ENCODE measurements at regions not wholly inside any gene's neighbourhood (a gene's known extent, or its start where the extent isn't known, plus 50 kb on each side); places are given as distances from the start of the nearest gene placed in this dataset.

DNA sequence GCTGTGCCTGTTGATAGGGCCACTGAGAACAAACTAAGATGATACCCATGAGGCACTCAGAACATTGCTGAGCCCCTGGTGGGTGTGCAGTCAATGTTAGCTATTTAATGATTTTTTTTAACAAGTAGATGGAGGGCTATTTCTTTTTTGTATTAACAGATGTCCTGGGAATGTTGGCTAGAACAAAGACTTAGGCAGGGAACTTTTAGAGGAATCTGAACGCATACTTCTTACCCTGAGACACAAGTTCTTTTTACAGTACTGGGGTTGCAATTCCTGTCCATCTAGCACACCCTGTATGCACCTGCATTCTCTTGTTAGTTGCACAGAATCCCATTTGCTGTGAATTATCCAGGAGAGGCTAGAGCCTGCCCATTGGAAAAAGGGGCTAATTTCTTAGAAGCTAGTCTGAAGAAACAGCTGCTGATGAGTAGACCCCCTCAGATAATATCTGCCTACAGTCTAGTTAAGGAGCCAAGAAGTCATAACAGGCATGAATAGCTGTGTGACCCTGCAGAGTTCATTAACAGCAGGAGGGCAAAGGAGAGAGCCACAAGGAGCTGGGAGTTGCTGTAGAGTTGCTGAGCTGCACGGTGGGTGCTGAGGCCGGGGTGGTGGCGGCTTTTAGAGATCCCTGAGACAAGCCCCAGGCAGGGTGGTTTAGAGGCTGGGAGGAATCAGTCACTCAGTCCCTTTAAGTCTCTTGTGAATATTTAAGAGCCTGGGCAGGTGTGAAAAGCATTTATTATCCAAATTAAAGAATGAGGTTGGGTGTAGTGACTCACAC, 103.7 kb upstream of the FZD8 start:
- no peak overlapping the region for H3K4me3 ChIP-seq (ENCODE audit: low read depth, low read length)
- H3K27ac ChIP-seq, result no peak overlapping the region
- H3K27me3 ChIP-seq (ENCODE audit: insufficient read depth, low read depth, severe bottlenecking), result no peaks in the 10 kb centered on the region
- no peaks in the 10 kb centered on the region for H3K9me3 ChIP-seq (ENCODE audit: severe bottlenecking)
- no peak for DNase-seq
- TF ChIP-seq, protein P1, sequence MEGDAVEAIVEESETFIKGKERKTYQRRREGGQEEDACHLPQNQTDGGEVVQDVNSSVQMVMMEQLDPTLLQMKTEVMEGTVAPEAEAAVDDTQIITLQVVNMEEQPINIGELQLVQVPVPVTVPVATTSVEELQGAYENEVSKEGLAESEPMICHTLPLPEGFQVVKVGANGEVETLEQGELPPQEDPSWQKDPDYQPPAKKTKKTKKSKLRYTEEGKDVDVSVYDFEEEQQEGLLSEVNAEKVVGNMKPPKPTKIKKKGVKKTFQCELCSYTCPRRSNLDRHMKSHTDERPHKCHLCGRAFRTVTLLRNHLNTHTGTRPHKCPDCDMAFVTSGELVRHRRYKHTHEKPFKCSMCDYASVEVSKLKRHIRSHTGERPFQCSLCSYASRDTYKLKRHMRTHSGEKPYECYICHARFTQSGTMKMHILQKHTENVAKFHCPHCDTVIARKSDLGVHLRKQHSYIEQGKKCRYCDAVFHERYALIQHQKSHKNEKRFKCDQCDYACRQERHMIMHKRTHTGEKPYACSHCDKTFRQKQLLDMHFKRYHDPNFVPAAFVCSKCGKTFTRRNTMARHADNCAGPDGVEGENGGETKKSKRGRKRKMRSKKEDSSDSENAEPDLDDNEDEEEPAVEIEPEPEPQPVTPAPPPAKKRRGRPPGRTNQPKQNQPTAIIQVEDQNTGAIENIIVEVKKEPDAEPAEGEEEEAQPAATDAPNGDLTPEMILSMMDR (IDR thresholded peaks at IDR 0.05; ENCODE audit: low read depth, low read length), result no peak
- H3K36me3 ChIP-seq, result no peaks in the 10 kb centered on the region

DNA sequence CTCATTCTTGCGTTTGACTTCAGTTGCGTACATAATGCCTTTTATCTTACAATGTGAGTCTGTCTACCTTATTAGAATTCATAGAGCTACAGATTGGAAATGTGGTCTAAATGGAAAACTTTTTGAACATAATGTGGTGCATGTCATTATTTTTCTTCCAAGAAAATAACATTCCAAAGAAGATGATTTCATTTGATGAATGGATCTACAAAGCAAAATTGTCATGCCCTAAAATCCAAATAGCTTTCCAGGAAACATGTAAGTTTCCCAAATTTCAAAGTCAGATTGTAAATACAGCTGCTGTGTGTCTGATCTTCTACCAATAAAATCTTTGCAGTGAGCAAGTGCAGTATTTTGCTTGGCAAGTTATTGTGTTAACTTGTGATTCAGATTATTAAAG, 101.8 kb upstream of the FZD8 start:
- no peak for DNase-seq
- H3K36me3 ChIP-seq, result no peaks in the 10 kb centered on the region
- TF ChIP-seq, protein P1 (IDR thresholded peaks at IDR 0.05; ENCODE audit: low read depth, low read length), result no peak

DNA sequence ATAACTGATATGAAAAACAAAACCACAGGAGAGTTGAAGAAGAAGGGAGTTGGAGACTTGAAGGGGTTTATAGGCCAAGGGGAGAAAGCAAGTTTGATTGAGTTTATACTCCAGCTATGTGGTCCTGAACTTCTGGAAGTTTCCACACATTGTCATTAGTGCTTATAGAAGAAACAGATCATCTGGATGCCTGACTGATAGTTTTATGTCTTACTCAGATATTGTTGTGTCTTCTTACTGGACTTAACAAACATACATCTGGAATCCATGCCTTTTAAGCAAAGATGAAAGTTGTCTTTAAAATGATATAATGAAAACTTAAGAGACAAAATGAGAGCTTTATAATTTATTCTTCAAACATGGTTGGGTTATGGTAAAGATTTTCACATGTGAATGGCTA, 101.3 kb upstream of the FZD8 start:
- Histone ChIP-seq H3K27ac (no peak overlapping the region), H3K36me3 (no peaks in the 10 kb centered on the region), H3K4me3 (ENCODE audit: low read depth, low read length) (no peak overlapping the region), H3K9me3 (ENCODE audit: severe bottlenecking) (no peaks in the 10 kb centered on the region), H3K27me3 (ENCODE audit: insufficient read depth, low read depth, severe bottlenecking) (no peaks in the 10 kb centered on the region)
- no peak for DNase-seq
- TF ChIP-seq, protein P1 (IDR thresholded peaks at IDR 0.05; ENCODE audit: low read depth, low read length), result no peak

More for the DNA sequence above, 101.8 kb upstream of the FZD8 start:
- no peaks in the 10 kb centered on the region for H3K27me3 ChIP-seq (ENCODE audit: insufficient read depth, low read depth, severe bottlenecking)
- no peak overlapping the region for H3K4me3 ChIP-seq (ENCODE audit: low read depth, low read length)
- H3K27ac ChIP-seq, result no peak overlapping the region
- no peaks in the 10 kb centered on the region for H3K9me3 ChIP-seq (ENCODE audit: severe bottlenecking)

DNA sequence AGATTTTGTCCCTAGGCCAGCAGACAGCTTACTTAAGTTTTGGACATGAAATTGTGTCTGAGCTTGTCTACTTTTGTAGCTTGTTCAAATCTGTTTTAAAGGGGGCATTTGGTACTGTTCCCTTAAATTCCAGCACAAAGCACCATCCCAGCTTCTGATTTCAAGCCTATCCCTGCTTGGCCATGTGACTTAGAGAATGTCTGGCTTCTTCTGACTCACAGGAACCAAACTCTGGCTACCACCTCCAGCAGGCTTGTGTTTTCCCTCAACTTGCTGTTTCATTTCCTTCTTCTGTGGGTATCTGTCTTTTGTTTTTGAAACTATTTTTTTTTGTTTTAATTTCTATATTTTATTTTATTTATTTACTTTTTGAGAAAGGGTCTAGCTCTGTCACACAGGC, 97.9 kb upstream of the FZD8 start:
- H3K4me3 ChIP-seq (ENCODE audit: low read depth, low read length), result no peak overlapping the region
- TF ChIP-seq, protein P1 (IDR thresholded peaks at IDR 0.05; ENCODE audit: low read depth, low read length), result no peak
- no peaks in the 10 kb centered on the region for H3K27me3 ChIP-seq (ENCODE audit: insufficient read depth, low read depth, severe bottlenecking)
- no peaks in the 10 kb centered on the region for H3K36me3 ChIP-seq
- peaks cover 3% of the 10 kb centered on the region for H3K9me3 ChIP-seq (ENCODE audit: severe bottlenecking)
- no peak overlapping the region for H3K27ac ChIP-seq
- DNase-seq, result no peak

DNA sequence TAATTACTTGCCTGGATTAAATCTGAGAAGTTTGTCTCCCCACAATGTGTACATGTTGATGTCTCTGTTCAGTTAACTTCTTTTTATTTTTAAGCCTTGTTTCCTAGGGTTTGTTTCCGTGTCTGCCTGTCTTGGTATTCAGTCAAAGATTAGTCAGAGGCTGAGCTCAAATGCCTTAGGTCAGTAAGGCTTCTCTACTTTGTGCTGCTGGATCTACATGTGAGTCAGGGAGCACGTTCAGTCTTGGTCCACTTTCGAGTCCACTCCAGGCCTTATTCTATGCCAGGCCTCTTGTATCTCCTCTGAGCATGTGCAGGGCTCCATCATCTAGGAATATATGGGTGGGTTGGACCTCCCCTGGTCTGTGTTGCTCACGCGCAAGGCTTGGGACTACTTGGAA, 93.3 kb upstream of the FZD8 start:
- TF ChIP-seq, protein P1 (IDR thresholded peaks at IDR 0.05; ENCODE audit: low read depth, low read length), result no peak
- Histone ChIP-seq H3K27me3 (ENCODE audit: insufficient read depth, low read depth, severe bottlenecking) (no peaks in the 10 kb centered on the region), H3K4me3 (ENCODE audit: low read depth, low read length) (no peak overlapping the region), H3K27ac (no peak overlapping the region), H3K36me3 (no peaks in the 10 kb centered on the region), H3K9me3 (ENCODE audit: severe bottlenecking) (peaks cover 3% of the 10 kb centered on the region)
- no peak for DNase-seq

DNA sequence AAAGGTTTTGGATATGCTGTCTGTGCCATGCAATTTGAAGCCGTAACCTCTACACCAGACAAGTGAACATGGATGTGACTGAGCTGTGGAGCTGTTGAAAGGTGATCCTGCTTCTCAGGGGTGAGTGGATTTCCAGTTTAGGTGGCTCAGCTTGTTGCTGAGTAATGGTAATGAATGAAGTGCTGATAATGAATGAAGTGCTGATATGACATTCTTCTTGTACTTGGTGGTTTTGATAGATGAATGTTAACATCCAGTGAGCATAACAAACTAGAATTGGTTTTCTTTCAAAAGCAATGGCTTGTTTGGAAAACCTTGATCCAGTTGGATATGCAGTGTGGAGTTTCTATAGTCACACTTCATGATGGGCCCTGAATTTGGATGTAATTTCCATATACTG, 89.7 kb upstream of the FZD8 start:
- Histone ChIP-seq H3K4me3 (ENCODE audit: low read depth, low read length) (no peak overlapping the region), H3K27me3 (ENCODE audit: insufficient read depth, low read depth, severe bottlenecking) (no peaks in the 10 kb centered on the region), H3K9me3 (ENCODE audit: severe bottlenecking) (peaks cover 3% of the 10 kb centered on the region), H3K36me3 (no peaks in the 10 kb centered on the region), H3K27ac (no peak overlapping the region)
- no peak for DNase-seq
- TF ChIP-seq, protein P1 (IDR thresholded peaks at IDR 0.05; ENCODE audit: low read depth, low read length), result no peak
